Spinal cord (tissue), 9 donors: ENCODE measurements at regions not wholly inside any gene's neighbourhood (a gene's known extent, or its start where the extent isn't known, plus 50 kb on each side); places are given as distances from the start of the nearest gene placed in this dataset.
A peak's percentile ranks its signal among the peaks of the same experiment; 100 is the strongest.

Source experiments
- DNase-seq, 6 donors: peaks; one replicate each; pipeline versions ENCODE4 v3.0.0 to v3.0.0-alpha.2; 2013 to 2015; ENCODE audit warnings: low spot score in 6 of 6, low read depth in 4 of 6
- H3K27ac ChIP-seq: one replicate; pipeline ENCODE4 v1.5.1; 2013; ENCODE audit warnings: low read depth, low read length, control low read depth
- H3K27me3 ChIP-seq: one replicate; pipeline ENCODE4 v1.6.1; 2013; ENCODE audit warnings: low read length; ENCODE audit not compliant: control insufficient read depth, insufficient read depth
- H3K36me3 ChIP-seq: one replicate; pipeline ENCODE4 v1.6.1; 2013; ENCODE audit warnings: low read length; ENCODE audit not compliant: control insufficient read depth, insufficient read depth
- H3K4me1 ChIP-seq: one replicate; pipeline ENCODE4 v1.6.1; 2013; ENCODE audit warnings: low read length; ENCODE audit not compliant: control insufficient read depth, insufficient read depth
- H3K4me3 ChIP-seq: one replicate; pipeline ENCODE4 v1.5.1; 2013; ENCODE audit warnings: low read depth, low read length, control low read depth
- H3K9me3 ChIP-seq: one replicate; pipeline ENCODE4 v1.6.1; 2013; ENCODE audit warnings: low read length; ENCODE audit not compliant: control insufficient read depth, insufficient read depth
- WGBS: methylation state at CpG from one replicate; pipeline ENCODE4 v1.1.5; 2013; ENCODE audit warnings: missing lambda C conversion rate; ENCODE audit not compliant: insufficient coverage; 5-methylcytosine and 5-hydroxymethylcytosine counted together
- donor health status: healthy.

GRCh38 chr3:98644168-98644567, 50.8 kb upstream of the CPOX start:
- H3K27ac ChIP-seq = no peak overlapping the region
- WGBS = 90% methylated on average over 1 of the region's 3 CpGs
- no peaks in the 10 kb centered on the region for H3K4me1 ChIP-seq
- H3K36me3 ChIP-seq = no peaks in the 10 kb centered on the region
- no peaks in the 10 kb centered on the region for H3K9me3 ChIP-seq
- no peak overlapping the region for H3K4me3 ChIP-seq
- no peaks in the 10 kb centered on the region for H3K27me3 ChIP-seq
- DNase-seq = no peak

- DNase-seq = no peak
- no peak overlapping the region for H3K27ac ChIP-seq
- no peaks in the 10 kb centered on the region for H3K9me3 ChIP-seq
- H3K4me3 ChIP-seq = no peak overlapping the region
- H3K36me3 ChIP-seq = no peaks in the 10 kb centered on the region
- 81% methylated on average over 7 of the region's 7 CpGs for WGBS
- H3K4me1 ChIP-seq = no peaks in the 10 kb centered on the region
- H3K27me3 ChIP-seq = no peaks in the 10 kb centered on the region
Measured at GRCh38 chr3:98645039-98645438, 51.6 kb upstream of the CPOX start.

- Histone ChIP-seq H3K4me1 (no peaks in the 10 kb centered on the region), H3K9me3 (no peaks in the 10 kb centered on the region), H3K27me3 (no peaks in the 10 kb centered on the region), H3K27ac (no peak overlapping the region), H3K36me3 (no peaks in the 10 kb centered on the region), H3K4me3 (no peak overlapping the region)
- DNase-seq = no peak
- no CpG with 5 or more reads among the region's 2 CpGs for WGBS
Measured at GRCh38 chr3:98646680-98647079, 53.3 kb upstream of the CPOX start.

- Histone ChIP-seq H3K36me3 (no peaks in the 10 kb centered on the region), H3K27me3 (no peaks in the 10 kb centered on the region), H3K9me3 (no peaks in the 10 kb centered on the region), H3K27ac (no peak overlapping the region), H3K4me1 (no peaks in the 10 kb centered on the region), H3K4me3 (no peak overlapping the region)
- no peak for DNase-seq
- whole genome bisulfite sequencing = 98% methylated on average over 3 of the region's 4 CpGs
Measured at GRCh38 chr3:98647197-98647596, 53.8 kb upstream of the CPOX start.

- no peaks in the 10 kb centered on the region for H3K36me3 ChIP-seq
- DNase-seq = no peak
- H3K9me3 ChIP-seq = no peaks in the 10 kb centered on the region
- H3K27ac ChIP-seq = no peak overlapping the region
- no peaks in the 10 kb centered on the region for H3K4me1 ChIP-seq
- H3K27me3 ChIP-seq = no peaks in the 10 kb centered on the region
- no peak overlapping the region for H3K4me3 ChIP-seq
- WGBS = 77% methylated on average over 2 of the region's 3 CpGs
Measured at GRCh38 chr3:98650971-98651779, 57.8 kb upstream of the CPOX start.

GRCh38 chr3:98651780-98652077, 58.3 kb upstream of the CPOX start:
- H3K4me3 ChIP-seq = no peak overlapping the region
- no peak for DNase-seq
- H3K27ac ChIP-seq = no peak overlapping the region
- no peaks in the 10 kb centered on the region for H3K27me3 ChIP-seq
- H3K4me1 ChIP-seq = no peaks in the 10 kb centered on the region
- no peaks in the 10 kb centered on the region for H3K36me3 ChIP-seq
- no peaks in the 10 kb centered on the region for H3K9me3 ChIP-seq

- Histone ChIP-seq H3K27me3 (no peaks in the 10 kb centered on the region), H3K36me3 (no peaks in the 10 kb centered on the region), H3K9me3 (no peaks in the 10 kb centered on the region), H3K4me1 (no peaks in the 10 kb centered on the region), H3K4me3 (no peak overlapping the region), H3K27ac (no peak overlapping the region)
- peak in 1 of 6 donors; percentile 20 for DNase-seq
- no CpG with 5 or more reads among the region's 3 CpGs for WGBS
Measured at GRCh38 chr3:98655666-98656065, 62.3 kb upstream of the CPOX start.

GRCh38 chr3:98657457-98657856, 64.0 kb upstream of the CPOX start:
- H3K9me3 ChIP-seq = no peaks in the 10 kb centered on the region
- 3% methylated on average over 22 of the region's 25 CpGs for WGBS
- DNase-seq = peak in 2 of 6 donors; percentile 2 to 42
- no peaks in the 10 kb centered on the region for H3K4me1 ChIP-seq
- no peaks in the 10 kb centered on the region for H3K27me3 ChIP-seq
- H3K27ac ChIP-seq = no peak overlapping the region
- H3K36me3 ChIP-seq = no peaks in the 10 kb centered on the region
- H3K4me3 ChIP-seq = no peak overlapping the region

- Histone ChIP-seq H3K4me3 (no peak overlapping the region), H3K36me3 (no peaks in the 10 kb centered on the region), H3K27me3 (no peaks in the 10 kb centered on the region), H3K9me3 (no peaks in the 10 kb centered on the region), H3K4me1 (no peaks in the 10 kb centered on the region), H3K27ac (no peak overlapping the region)
- no peak for DNase-seq
- 91% methylated on average over 3 of the region's 4 CpGs for WGBS
Measured at GRCh38 chr3:98662699-98663098, 69.3 kb upstream of the CPOX start.

GRCh38 chr3:98670020-98670419, 76.6 kb upstream of the CPOX start:
- no peaks in the 10 kb centered on the region for H3K36me3 ChIP-seq
- H3K27ac ChIP-seq = no peak overlapping the region
- WGBS = 61% methylated on average over 3 of the region's 4 CpGs
- no peaks in the 10 kb centered on the region for H3K4me1 ChIP-seq
- H3K27me3 ChIP-seq = no peaks in the 10 kb centered on the region
- DNase-seq = no peak
- no peak overlapping the region for H3K4me3 ChIP-seq
- no peaks in the 10 kb centered on the region for H3K9me3 ChIP-seq
